ENCODE measurements at regions not wholly inside any gene's neighbourhood (a gene's known extent, or its start where the extent isn't known, plus 50 kb on each side); places are given as distances from the start of the nearest gene placed in this dataset.

DNA sequence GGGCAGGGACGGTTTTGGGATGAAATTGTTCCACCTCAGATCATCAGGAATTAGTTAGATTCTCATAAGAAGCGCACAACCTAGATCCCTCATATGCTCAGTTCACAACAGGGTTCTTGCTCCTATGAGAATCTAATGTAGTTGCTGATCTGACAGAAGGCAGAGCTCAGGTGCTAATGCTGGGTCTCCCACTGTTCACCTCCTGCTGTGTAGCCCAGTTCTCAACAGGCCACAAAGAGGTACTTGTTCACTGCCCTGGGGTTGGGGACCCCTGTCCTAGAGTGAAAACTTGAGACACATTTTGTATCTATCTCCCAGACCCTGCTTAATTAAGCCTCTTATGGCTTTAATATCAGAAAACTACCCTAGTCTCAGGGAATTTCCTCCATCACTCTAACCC is 966.0 kb downstream of the PCDH17 start:
- Histone ChIP-seq H3K9me3 (ENCODE audit: control insufficient read depth, insufficient read depth, low read length) (no peaks in the 10 kb centered on the region), H3K4me3 (ENCODE audit: low read length) (no peak overlapping the region), H3K4me1 (ENCODE audit: control insufficient read depth, low read length) (no peaks in the 10 kb centered on the region), H3K27me3 (ENCODE audit: control insufficient read depth, low read length) (no peaks in the 10 kb centered on the region), H3K79me2 (ENCODE audit: control insufficient read depth, low read length) (no peaks in the 10 kb centered on the region), H3K4me2 (ENCODE audit: low read length) (no peak overlapping the region), H3K36me3 (ENCODE audit: control insufficient read depth, low read length) (no peaks in the 10 kb centered on the region), H3K9me2 (replicated peaks; ENCODE audit: control insufficient read depth, low read length) (no peaks in the 10 kb centered on the region), H3K27ac (ENCODE audit: low read depth, low read length) (no peak overlapping the region), H4K20me1 (ENCODE audit: control insufficient read depth, insufficient read depth, low read depth, low read length) (no peaks in the 10 kb centered on the region), H3F3A (ENCODE audit: control insufficient read depth, insufficient read depth) (no peaks in the 10 kb centered on the region)
- TF ChIP-seq, protein P1, sequence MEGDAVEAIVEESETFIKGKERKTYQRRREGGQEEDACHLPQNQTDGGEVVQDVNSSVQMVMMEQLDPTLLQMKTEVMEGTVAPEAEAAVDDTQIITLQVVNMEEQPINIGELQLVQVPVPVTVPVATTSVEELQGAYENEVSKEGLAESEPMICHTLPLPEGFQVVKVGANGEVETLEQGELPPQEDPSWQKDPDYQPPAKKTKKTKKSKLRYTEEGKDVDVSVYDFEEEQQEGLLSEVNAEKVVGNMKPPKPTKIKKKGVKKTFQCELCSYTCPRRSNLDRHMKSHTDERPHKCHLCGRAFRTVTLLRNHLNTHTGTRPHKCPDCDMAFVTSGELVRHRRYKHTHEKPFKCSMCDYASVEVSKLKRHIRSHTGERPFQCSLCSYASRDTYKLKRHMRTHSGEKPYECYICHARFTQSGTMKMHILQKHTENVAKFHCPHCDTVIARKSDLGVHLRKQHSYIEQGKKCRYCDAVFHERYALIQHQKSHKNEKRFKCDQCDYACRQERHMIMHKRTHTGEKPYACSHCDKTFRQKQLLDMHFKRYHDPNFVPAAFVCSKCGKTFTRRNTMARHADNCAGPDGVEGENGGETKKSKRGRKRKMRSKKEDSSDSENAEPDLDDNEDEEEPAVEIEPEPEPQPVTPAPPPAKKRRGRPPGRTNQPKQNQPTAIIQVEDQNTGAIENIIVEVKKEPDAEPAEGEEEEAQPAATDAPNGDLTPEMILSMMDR (IDR thresholded peaks at IDR 0.05; ENCODE audit: low read depth, low read length, poor library complexity, severe bottlenecking), result no peak
- TF ChIP-seq EZH2phosphoT487 (IDR thresholded peaks at IDR 0.05; ENCODE audit: borderline replicate concordance, low read length), result no peak

DNA sequence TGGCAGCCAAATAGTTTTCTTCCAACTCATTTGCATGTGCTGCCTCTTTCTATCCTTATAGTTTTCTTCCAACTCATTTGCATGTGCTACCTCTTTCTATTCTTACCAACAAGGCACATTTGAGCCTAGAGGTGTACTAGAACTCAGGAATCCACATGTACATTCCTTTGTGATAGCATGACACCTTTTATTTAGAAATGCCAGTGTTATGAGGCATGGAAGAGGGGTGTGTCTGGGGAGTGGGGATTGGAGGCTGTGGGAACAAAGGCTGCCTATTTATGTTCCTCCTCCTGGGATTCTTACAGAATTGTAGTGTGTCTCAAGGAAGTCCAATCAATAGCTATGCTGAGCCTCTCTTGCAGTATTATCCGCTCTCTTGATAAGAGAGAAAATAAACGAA is 966.7 kb downstream of the PCDH17 start:
- Histone ChIP-seq H3K4me2 (ENCODE audit: low read length) (no peak overlapping the region), H3K79me2 (ENCODE audit: control insufficient read depth, low read length) (no peaks in the 10 kb centered on the region), H3K4me3 (ENCODE audit: low read length) (no peak overlapping the region), H3K9me2 (replicated peaks; ENCODE audit: control insufficient read depth, low read length) (no peaks in the 10 kb centered on the region), H3F3A (ENCODE audit: control insufficient read depth, insufficient read depth) (no peaks in the 10 kb centered on the region), H3K36me3 (ENCODE audit: control insufficient read depth, low read length) (no peaks in the 10 kb centered on the region), H4K20me1 (ENCODE audit: control insufficient read depth, insufficient read depth, low read depth, low read length) (no peaks in the 10 kb centered on the region), H3K27ac (ENCODE audit: low read depth, low read length) (no peak overlapping the region), H3K9me3 (ENCODE audit: control insufficient read depth, insufficient read depth, low read length) (no peaks in the 10 kb centered on the region), H3K27me3 (ENCODE audit: control insufficient read depth, low read length) (no peaks in the 10 kb centered on the region), H3K4me1 (ENCODE audit: control insufficient read depth, low read length) (no peaks in the 10 kb centered on the region)
- TF ChIP-seq EZH2phosphoT487 (IDR thresholded peaks at IDR 0.05; ENCODE audit: borderline replicate concordance, low read length), result no peak
- TF ChIP-seq, protein P1 (IDR thresholded peaks at IDR 0.05; ENCODE audit: low read depth, low read length, poor library complexity, severe bottlenecking), result no peak

DNA sequence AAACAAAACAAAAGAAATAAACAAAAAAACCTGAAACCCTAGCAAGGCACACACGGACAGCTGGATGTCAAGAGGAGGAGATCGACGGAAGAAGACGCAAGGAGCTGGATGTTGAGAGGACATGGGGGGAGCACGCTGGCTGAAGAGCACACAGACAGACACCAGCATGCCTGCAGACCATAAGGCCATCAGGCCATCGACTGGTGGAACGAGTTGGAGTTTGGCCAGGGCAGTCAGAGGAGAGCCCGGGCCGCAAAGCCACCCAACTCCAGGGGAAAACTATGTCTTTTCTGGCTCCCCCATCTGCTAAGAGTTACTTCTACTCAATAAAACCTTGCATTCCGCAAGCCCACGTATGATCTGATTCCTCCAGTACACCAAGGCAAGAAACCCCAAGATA is 979.6 kb downstream of the PCDH17 start:
- Histone ChIP-seq H3K9me3 (ENCODE audit: control insufficient read depth, insufficient read depth, low read length) (no peaks in the 10 kb centered on the region), H3K4me1 (ENCODE audit: control insufficient read depth, low read length) (no peaks in the 10 kb centered on the region), H3K27me3 (ENCODE audit: control insufficient read depth, low read length) (no peaks in the 10 kb centered on the region), H3K4me2 (ENCODE audit: low read length) (no peak overlapping the region), H3K79me2 (ENCODE audit: control insufficient read depth, low read length) (no peaks in the 10 kb centered on the region), H3K27ac (ENCODE audit: low read depth, low read length) (no peak overlapping the region), H3K9me2 (replicated peaks; ENCODE audit: control insufficient read depth, low read length) (no peaks in the 10 kb centered on the region), H3K36me3 (ENCODE audit: control insufficient read depth, low read length) (no peaks in the 10 kb centered on the region), H4K20me1 (ENCODE audit: control insufficient read depth, insufficient read depth, low read depth, low read length) (no peaks in the 10 kb centered on the region), H3K4me3 (ENCODE audit: low read length) (no peak overlapping the region), H3F3A (ENCODE audit: control insufficient read depth, insufficient read depth) (no peaks in the 10 kb centered on the region)
- TF ChIP-seq EZH2phosphoT487 (IDR thresholded peaks at IDR 0.05; ENCODE audit: borderline replicate concordance, low read length), result no peak
- TF ChIP-seq, protein P1 (IDR thresholded peaks at IDR 0.05; ENCODE audit: low read depth, low read length, poor library complexity, severe bottlenecking), result no peak

Data from DOHH2 (cell line).